Left lung (tissue), 4 donors: ENCODE measurements at regions not wholly inside any gene's neighbourhood (a gene's known extent, or its start where the extent isn't known, plus 50 kb on each side); places are given as distances from the start of the nearest gene placed in this dataset.
"Not testable (repeated sequence)": the region's sequence is repeated elsewhere in the genome, so short reads cannot be mapped to it uniquely, and the experiment has no call there.

Experiments
- ATAC-seq: fragments of 200-7000 bp; cut with Tn5 transposase; one replicate; pipeline ENCODE4 v1.9.1; 2020; ENCODE audit warnings: moderate library complexity
- DNase-seq, 4 donors: peaks; one replicate each; pipeline ENCODE4 v3.0.0-alpha.2; 2013 to 2020
- H3K27ac ChIP-seq, 2 donors: fragments of 200-600 bp; sonication (generic) in 1 of 2; one replicate each; pipeline versions ENCODE4 v1.5.0 to v1.8.0; 2020 to 2021
- H3K27me3 ChIP-seq, 2 donors: fragments of 200-600 bp; sonication (generic) in 1 of 2; one replicate each; pipeline versions ENCODE4 v1.5.0 to v1.8.0; 2020 to 2021
- H3K36me3 ChIP-seq, 2 donors: fragments of 200-600 bp; sonication (generic) in 1 of 2; one replicate each; pipeline versions ENCODE4 v1.5.0 to v1.8.0; 2020 to 2021
- H3K4me1 ChIP-seq, 2 donors: fragments of 200-600 bp; one replicate each; pipeline ENCODE4 v1.8.0; 2021
- H3K4me3 ChIP-seq, 2 donors: fragments of 200-600 bp; sonication (generic) in 1 of 2; one replicate each; pipeline versions ENCODE4 v1.5.0 to v1.8.0; 2020 to 2021; ENCODE audit warnings: mild to moderate bottlenecking in 1 of 2
- H3K9me3 ChIP-seq, 2 donors: fragments of 200-600 bp; sonication (generic) in 1 of 2; one replicate each; pipeline versions ENCODE4 v1.5.0 to v1.8.0; 2020 to 2021
- CTCF ChIP-seq, 2 donors: fragments of 200-600 bp; sonication (generic) in 1 of 2; IDR thresholded peaks; one replicate each; pipeline versions ENCODE4 v1.5.0 to v1.8.0; 2021; ENCODE audit warnings: antibody characterized with exemption in 2 of 2
- intact Hi-C, 2 donors: fragments of 100-400 bp; cut with DNase I; formaldehyde crosslinking; loops; one replicate each; pipeline versions ENCODE4 v1.11.2 to v1.14.2; 2022
- donor health status: DM: no; HTN: yes; CAD: no.
- donor health status: DM: no; HTN: no; CAD: no.

DNA sequence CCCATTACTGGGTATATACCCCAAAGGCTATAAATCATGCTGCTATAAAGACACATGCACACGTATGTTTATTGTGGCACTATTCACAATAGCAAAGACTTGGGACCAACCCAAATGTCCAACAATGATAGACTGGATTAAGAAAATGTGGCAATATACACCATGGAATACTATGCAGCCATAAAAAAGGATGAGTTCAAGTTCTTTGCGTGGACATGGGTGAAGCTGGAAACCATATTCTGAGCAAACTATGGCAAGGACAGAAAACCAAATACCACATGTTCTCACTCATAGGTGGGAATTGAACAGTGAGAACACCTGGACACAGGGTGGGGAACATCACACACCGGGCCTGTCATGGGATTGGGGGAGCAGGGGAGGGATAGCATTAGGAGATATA is 54.4 kb upstream of the MUCL1 start:
- ATAC-seq, H3K36me3 ChIP-seq, H3K4me1 ChIP-seq, H3K9me3 ChIP-seq, intact Hi-C loops, H3K27ac ChIP-seq, H3K27me3 ChIP-seq, H3K4me3 ChIP-seq, DNase-seq: not testable (repeated sequence)

GRCh38 chr12:54798651-54799050 is 55.7 kb upstream of the MUCL1 start:
- H3K4me1 ChIP-seq, result no peaks in the 10 kb centered on the region
- intact Hi-C loops, result no loop called here
- H3K4me3 ChIP-seq, result no peak overlapping the region
- H3K27ac ChIP-seq, result no peak overlapping the region
- no peaks in the 10 kb centered on the region for H3K36me3 ChIP-seq
- TF ChIP-seq CTCF (IDR thresholded peaks at IDR 0.05), result no peak
- H3K9me3 ChIP-seq, result peaks cover 0 to 3% of the 10 kb centered on the region in 2 donors
- no peaks in the 10 kb centered on the region for H3K27me3 ChIP-seq
- no peak for ATAC-seq
- DNase-seq, result no peak

DNA sequence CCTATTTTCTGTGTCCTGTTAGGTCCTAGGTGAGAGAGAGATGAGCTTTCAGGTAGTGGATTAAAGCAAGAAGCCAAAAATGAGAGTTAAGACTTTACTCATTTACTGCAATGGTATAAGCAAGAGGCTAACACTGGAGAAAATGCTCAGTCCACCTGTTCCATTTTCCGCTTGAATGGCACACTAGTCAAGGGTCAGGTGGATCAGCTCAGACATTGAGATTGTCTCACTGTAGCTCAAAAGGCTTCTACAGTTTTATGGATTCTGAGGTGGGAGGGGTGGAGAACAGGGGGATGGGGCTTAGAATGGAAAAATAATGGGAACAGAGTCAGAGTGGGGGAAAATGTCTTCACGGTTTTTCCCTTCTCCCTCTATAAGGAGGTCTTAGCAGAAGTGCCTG is 57.3 kb upstream of the MUCL1 start:
- no peaks in the 10 kb centered on the region for H3K4me1 ChIP-seq
- no peak overlapping the region for H3K4me3 ChIP-seq
- DNase-seq, result no peak
- peaks cover 0 to 3% of the 10 kb centered on the region in 2 donors for H3K9me3 ChIP-seq
- ATAC-seq, result no peak
- no peaks in the 10 kb centered on the region for H3K27me3 ChIP-seq
- intact Hi-C loops, result no loop called here
- no peak for TF ChIP-seq CTCF (IDR thresholded peaks at IDR 0.05)
- H3K27ac ChIP-seq, result no peak overlapping the region
- no peaks in the 10 kb centered on the region for H3K36me3 ChIP-seq

DNA sequence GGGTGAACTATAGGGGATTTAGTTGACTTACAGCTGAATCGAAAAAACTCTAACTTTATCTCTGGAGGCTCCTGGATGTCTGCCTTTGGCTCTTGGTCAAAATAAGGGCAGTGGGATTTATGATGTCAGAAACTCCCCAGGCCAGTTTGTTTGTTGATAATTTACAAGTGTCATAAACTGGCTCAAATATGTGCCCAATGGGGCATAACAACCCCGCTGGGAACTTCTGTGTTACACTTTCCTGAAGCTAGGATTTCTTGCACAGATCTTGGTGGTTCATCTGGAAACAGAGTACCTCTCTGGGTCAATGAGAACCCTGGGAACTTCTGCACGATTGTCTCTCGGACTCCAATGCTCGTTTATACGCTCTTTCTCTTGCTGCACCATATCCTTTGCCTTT is 58.7 kb upstream of the MUCL1 start:
- no peak for DNase-seq
- no peak for ATAC-seq
- Histone ChIP-seq H3K4me1 (no peaks in the 10 kb centered on the region), H3K4me3 (no peak overlapping the region), H3K27ac (no peak overlapping the region), H3K36me3 (no peaks in the 10 kb centered on the region), H3K27me3 (no peaks in the 10 kb centered on the region), H3K9me3 (peaks cover 0 to 3% of the 10 kb centered on the region in 2 donors)
- intact Hi-C loops, result no loop called here
- TF ChIP-seq CTCF (IDR thresholded peaks at IDR 0.05), result no peak

DNA sequence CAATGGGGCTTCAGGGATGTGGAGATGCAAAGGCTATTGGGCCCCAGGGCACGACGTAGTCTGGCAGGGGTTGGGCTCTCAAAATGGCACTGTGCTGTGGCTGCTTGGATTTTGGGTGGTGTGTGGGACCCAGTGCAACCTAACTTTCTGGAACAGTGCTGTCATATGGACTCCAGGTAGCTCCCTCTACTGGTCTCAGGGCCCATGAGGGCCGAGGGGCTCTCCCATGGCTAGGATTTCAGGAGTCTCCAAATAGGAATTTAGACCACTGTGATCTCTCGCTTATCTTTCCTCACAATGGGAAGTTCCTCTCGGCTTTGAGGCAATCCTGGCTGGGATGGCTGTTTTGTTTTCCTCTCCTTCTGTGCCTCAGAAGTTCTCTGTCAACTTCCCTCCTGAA is 68.2 kb upstream of the MUCL1 start:
- intact Hi-C loops, result no loop called here
- peaks cover 0 to 44% of the 10 kb centered on the region in 2 donors for H3K9me3 ChIP-seq
- no peaks in the 10 kb centered on the region for H3K4me1 ChIP-seq
- no peaks in the 10 kb centered on the region for H3K36me3 ChIP-seq
- no peak for TF ChIP-seq CTCF (IDR thresholded peaks at IDR 0.05)
- H3K27ac ChIP-seq, result no peak overlapping the region
- DNase-seq (peak in 1 of 4 donors; percentile 19), ATAC-seq (no peak)
- H3K4me3 ChIP-seq, result no peak overlapping the region
- no peaks in the 10 kb centered on the region for H3K27me3 ChIP-seq

GRCh38 chr12:54784115-54784514 is 70.2 kb upstream of the MUCL1 start:
- TF ChIP-seq CTCF (IDR thresholded peaks at IDR 0.05), result no peak
- no peak overlapping the region for H3K4me3 ChIP-seq
- H3K9me3 ChIP-seq, result peaks cover 0 to 45% of the 10 kb centered on the region in 2 donors
- H3K36me3 ChIP-seq, result no peaks in the 10 kb centered on the region
- no peak overlapping the region for H3K27ac ChIP-seq
- H3K4me1 ChIP-seq, result no peaks in the 10 kb centered on the region
- H3K27me3 ChIP-seq, result no peaks in the 10 kb centered on the region
- DNase-seq (no peak), ATAC-seq (no peak)
- intact Hi-C loops, result no loop called here

GRCh38 chr12:54777031-54777430 is 77.3 kb upstream of the MUCL1 start:
- intact Hi-C loops, ATAC-seq: not testable (repeated sequence)

More at GRCh38 chr12:54777031-54777430, 77.3 kb upstream of the MUCL1 start:
- DNase-seq, H3K36me3 ChIP-seq, H3K4me1 ChIP-seq, H3K27me3 ChIP-seq, H3K4me3 ChIP-seq, H3K27ac ChIP-seq, H3K9me3 ChIP-seq: not testable (repeated sequence)
